HG03575 (cell line): ENCODE measurements at regions not wholly inside any gene's neighbourhood (a gene's known extent, or its start where the extent isn't known, plus 50 kb on each side); places are given as distances from the start of the nearest gene placed in this dataset.
A peak's percentile ranks its signal among the peaks of the same experiment; 100 is the strongest.
"Not testable (repeated sequence)": the region's sequence is repeated elsewhere in the genome, so short reads cannot be mapped to it uniquely, and the experiment has no call there.

Experiments
- ATAC-seq: cut with Tn5 transposase; IDR thresholded peaks from one replicate; pipeline ENCODE4 v1.9.1; 2021; ENCODE audit not compliant: unreplicated experiment, insufficient number of reproducible peaks, low FRiP score; ENCODE audit errors: extremely low read depth

- ATAC-seq: no peak
These were observed 279.6 kb upstream of the EDA2R start for GRCh38 chrX:66918511-66918910.

GRCh38 chrX:66915893-66916292, 277.0 kb upstream of the EDA2R start:
- no peak for ATAC-seq

- ATAC-seq: no peak
These were observed 275.2 kb upstream of the EDA2R start for GRCh38 chrX:66914080-66914479.

- ATAC-seq: no peak
These were observed 273.5 kb upstream of the EDA2R start for GRCh38 chrX:66912417-66912816.

- no peak for ATAC-seq
These were observed 263.2 kb upstream of the EDA2R start for GRCh38 chrX:66902081-66902480.

- no peak for ATAC-seq
These were observed 262.0 kb upstream of the EDA2R start for GRCh38 chrX:66900886-66901285.

- no peak for ATAC-seq
These were observed 253.1 kb upstream of the EDA2R start for GRCh38 chrX:66892004-66892403.

GRCh38 chrX:66889418-66889817, 250.5 kb upstream of the EDA2R start:
- ATAC-seq: no peak

GRCh38 chrX:66882101-66882500, 243.2 kb upstream of the EDA2R start:
- ATAC-seq: no peak

- no peak for ATAC-seq
These were observed 237.9 kb upstream of the EDA2R start for GRCh38 chrX:66876776-66877175.

- no peak for ATAC-seq
These were observed 233.9 kb upstream of the EDA2R start for GRCh38 chrX:66872771-66873170.

GRCh38 chrX:66863721-66864120, 224.8 kb upstream of the EDA2R start:
- no peak for ATAC-seq

GRCh38 chrX:66833426-66833825, 194.5 kb upstream of the EDA2R start:
- peak; percentile 99 for ATAC-seq

GRCh38 chrX:66815227-66815626, 176.3 kb upstream of the EDA2R start:
- no peak for ATAC-seq

- ATAC-seq: not testable (repeated sequence)
These were observed 155.6 kb upstream of the EDA2R start for GRCh38 chrX:66794514-66794913.

- ATAC-seq: no peak
These were observed 127.4 kb upstream of the EDA2R start for GRCh38 chrX:66766318-66766717.

- ATAC-seq: no peak
These were observed 121.8 kb upstream of the EDA2R start for GRCh38 chrX:66760651-66761050.

GRCh38 chrX:66756717-66757116, 117.8 kb upstream of the EDA2R start:
- peak; percentile 62 for ATAC-seq

- no peak for ATAC-seq
These were observed 112.4 kb upstream of the EDA2R start for GRCh38 chrX:66751136-66751782.

GRCh38 chrX:66744519-66744918, 105.6 kb upstream of the EDA2R start:
- ATAC-seq: not testable (repeated sequence)

GRCh38 chrX:66731398-66731797, 92.5 kb upstream of the EDA2R start:
- no peak for ATAC-seq
